ENCODE measurements at regions not wholly inside any gene's neighbourhood (a gene's known extent, or its start where the extent isn't known, plus 50 kb on each side); places are given as distances from the start of the nearest gene placed in this dataset.
A peak's percentile ranks its signal among the peaks of the same experiment; 100 is the strongest.

DNA sequence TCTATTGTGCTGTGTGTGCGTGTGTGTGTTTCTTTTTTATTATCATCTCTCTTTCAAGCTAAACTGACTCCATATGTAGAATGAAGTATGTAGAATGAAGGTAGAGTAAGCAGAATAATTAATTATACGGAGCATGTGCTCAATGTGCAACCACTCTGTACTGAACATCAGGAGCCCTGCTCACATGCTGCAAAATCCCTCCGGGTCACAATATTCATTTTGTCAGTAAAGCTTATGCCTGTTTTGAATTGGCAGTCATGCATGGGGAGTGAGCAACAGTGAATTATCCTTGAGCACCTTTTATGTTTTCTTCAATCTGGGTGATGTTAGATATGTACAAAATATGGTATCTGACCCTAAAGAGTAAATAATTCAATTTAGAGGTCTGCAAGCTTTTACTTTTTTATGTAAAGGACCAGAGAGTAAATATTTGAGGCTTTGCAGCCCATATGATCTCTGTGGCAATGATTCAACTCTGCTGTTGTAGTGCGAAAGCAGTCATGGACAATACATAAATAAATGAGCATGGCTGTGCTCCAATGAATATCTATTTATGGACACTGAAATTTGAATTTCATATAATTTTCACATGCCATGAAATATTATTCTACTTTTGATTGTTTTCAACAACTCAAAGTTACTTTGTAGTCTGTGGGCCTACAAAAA, 199.9 kb downstream of the VGLL3 start:
- Mint-ChIP-seq H3K27me3 (no peaks in the 10 kb centered on the region), H3K36me3 (no peaks in the 10 kb centered on the region), H3K9me3 (peaks cover 0 to 4% (median 0%) of the 10 kb centered on the region in 5 donors), H3K4me3 (no peak overlapping the region), H3K4me1 (no peaks in the 10 kb centered on the region), H3K27ac (no peak overlapping the region)
- H3K27ac ChIP-seq (ENCODE audit: low read depth, low read length), result no peak overlapping the region
- no peak overlapping the region for H3K4me3 ChIP-seq (ENCODE audit: low read length)
- POLR2A ChIA-PET, result no interaction called here
- H3K9me3 ChIP-seq (ENCODE audit: low read length), result no peaks in the 10 kb centered on the region
- H3K27me3 ChIP-seq (ENCODE audit: insufficient read depth, low read length, poor library complexity, severe bottlenecking), result no peaks in the 10 kb centered on the region
- no peaks in the 10 kb centered on the region for H3K36me3 ChIP-seq (ENCODE audit: insufficient read depth, low read length)
- DNase-seq, result no peak
- CTCF ChIA-PET, result no interaction called here
- no peaks in the 10 kb centered on the region for H3K4me1 ChIP-seq (ENCODE audit: insufficient read depth, low read length)

DNA sequence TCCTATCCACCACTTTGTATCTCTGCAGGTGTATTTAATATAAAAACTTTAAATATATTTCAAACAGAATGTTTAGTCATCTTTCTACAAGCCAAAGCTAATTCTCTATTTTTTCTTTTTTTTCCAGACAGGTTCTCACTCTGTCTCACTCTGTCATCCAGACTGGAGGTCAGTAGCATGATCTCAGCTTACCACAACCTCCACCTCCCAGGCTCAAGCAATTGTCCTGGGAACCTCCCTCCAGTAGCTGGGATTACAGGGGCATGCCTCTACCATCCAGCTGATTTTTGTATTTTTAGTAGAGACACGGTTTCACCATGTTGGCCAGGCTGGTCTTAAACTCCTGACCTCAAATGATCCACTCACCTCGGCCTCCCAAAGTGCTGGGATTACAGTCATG, 202.6 kb downstream of the VGLL3 start:
- CTCF ChIA-PET, result no interaction called here
- Histone ChIP-seq H3K4me1 (ENCODE audit: insufficient read depth, low read length) (no peaks in the 10 kb centered on the region), H3K9me3 (ENCODE audit: low read length) (no peaks in the 10 kb centered on the region), H3K27me3 (ENCODE audit: insufficient read depth, low read length, poor library complexity, severe bottlenecking) (no peaks in the 10 kb centered on the region), H3K4me3 (ENCODE audit: low read length) (no peak overlapping the region), H3K36me3 (ENCODE audit: insufficient read depth, low read length) (no peaks in the 10 kb centered on the region), H3K27ac (ENCODE audit: low read depth, low read length) (no peak overlapping the region)
- POLR2A ChIA-PET, result no interaction called here
- H3K4me1 Mint-ChIP-seq, result no peaks in the 10 kb centered on the region
- no peak for DNase-seq
- no peaks in the 10 kb centered on the region for H3K27me3 Mint-ChIP-seq
- no peak overlapping the region for H3K27ac Mint-ChIP-seq
- no peaks in the 10 kb centered on the region for H3K36me3 Mint-ChIP-seq
- no peak overlapping the region for H3K4me3 Mint-ChIP-seq
- peaks cover 0 to 7% (median 4%) of the 10 kb centered on the region in 5 donors for H3K9me3 Mint-ChIP-seq

DNA sequence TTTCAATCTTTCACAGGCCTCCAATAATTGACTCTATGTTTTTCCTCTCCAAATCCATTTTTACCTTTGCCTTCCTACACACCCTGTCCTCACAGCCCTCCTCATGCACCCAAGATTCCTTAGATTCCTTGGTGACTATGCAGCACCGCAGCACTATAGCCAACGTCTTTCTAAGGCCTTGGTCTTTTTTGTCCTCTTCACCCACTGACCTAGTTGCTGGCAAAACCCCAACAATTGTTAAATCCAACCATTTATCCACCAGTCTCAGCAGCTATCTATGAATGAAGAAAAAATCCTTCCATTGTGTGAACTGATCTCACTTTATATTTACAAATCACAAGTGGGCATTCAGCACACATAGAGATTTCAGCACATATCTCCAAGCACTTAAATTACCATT, 203.9 kb downstream of the VGLL3 start:
- H3K9me3 Mint-ChIP-seq, result peaks cover 0 to 7% (median 4%) of the 10 kb centered on the region in 5 donors
- H3K36me3 Mint-ChIP-seq, result no peaks in the 10 kb centered on the region
- Histone ChIP-seq H3K4me3 (ENCODE audit: low read length) (no peak overlapping the region), H3K27ac (ENCODE audit: low read depth, low read length) (no peak overlapping the region), H3K9me3 (ENCODE audit: low read length) (no peaks in the 10 kb centered on the region), H3K27me3 (ENCODE audit: insufficient read depth, low read length, poor library complexity, severe bottlenecking) (no peaks in the 10 kb centered on the region), H3K36me3 (ENCODE audit: insufficient read depth, low read length) (no peaks in the 10 kb centered on the region), H3K4me1 (ENCODE audit: insufficient read depth, low read length) (no peaks in the 10 kb centered on the region)
- H3K27ac Mint-ChIP-seq, result no peak overlapping the region
- H3K27me3 Mint-ChIP-seq, result no peaks in the 10 kb centered on the region
- H3K4me1 Mint-ChIP-seq, result no peaks in the 10 kb centered on the region
- CTCF ChIA-PET, result no interaction called here
- H3K4me3 Mint-ChIP-seq, result no peak overlapping the region
- POLR2A ChIA-PET, result no interaction called here
- no peak for DNase-seq

DNA sequence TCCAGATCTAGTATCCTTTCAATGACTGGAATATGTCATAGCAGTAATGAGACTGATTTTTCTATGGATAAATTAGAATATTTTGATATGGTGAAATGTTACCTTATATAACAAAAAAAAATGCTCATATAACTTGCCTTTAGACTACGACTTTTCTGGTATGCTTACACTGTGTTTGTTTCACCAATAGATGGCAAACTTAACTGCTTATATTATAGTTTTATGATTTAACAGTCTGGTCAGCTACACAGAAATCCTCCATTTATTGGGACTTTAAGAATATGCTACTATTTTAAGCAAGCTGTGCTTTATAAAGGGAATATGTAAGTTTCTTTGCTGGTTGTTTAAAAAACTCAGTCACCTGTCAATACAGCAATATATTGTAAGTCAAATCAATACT, 205.6 kb downstream of the VGLL3 start:
- Histone ChIP-seq H3K27ac (ENCODE audit: low read depth, low read length) (no peak overlapping the region), H3K4me3 (ENCODE audit: low read length) (no peak overlapping the region), H3K4me1 (ENCODE audit: insufficient read depth, low read length) (no peaks in the 10 kb centered on the region), H3K9me3 (ENCODE audit: low read length) (no peaks in the 10 kb centered on the region), H3K27me3 (ENCODE audit: insufficient read depth, low read length, poor library complexity, severe bottlenecking) (no peaks in the 10 kb centered on the region), H3K36me3 (ENCODE audit: insufficient read depth, low read length) (no peaks in the 10 kb centered on the region)
- Mint-ChIP-seq H3K9me3 (peaks cover 0 to 8% (median 2%) of the 10 kb centered on the region in 5 donors), H3K36me3 (no peaks in the 10 kb centered on the region), H3K27me3 (no peaks in the 10 kb centered on the region), H3K27ac (no peak overlapping the region), H3K4me3 (no peak overlapping the region), H3K4me1 (no peaks in the 10 kb centered on the region)
- ChIA-PET CTCF (no interaction called here), POLR2A (no interaction called here)
- DNase-seq, result no peak

DNA sequence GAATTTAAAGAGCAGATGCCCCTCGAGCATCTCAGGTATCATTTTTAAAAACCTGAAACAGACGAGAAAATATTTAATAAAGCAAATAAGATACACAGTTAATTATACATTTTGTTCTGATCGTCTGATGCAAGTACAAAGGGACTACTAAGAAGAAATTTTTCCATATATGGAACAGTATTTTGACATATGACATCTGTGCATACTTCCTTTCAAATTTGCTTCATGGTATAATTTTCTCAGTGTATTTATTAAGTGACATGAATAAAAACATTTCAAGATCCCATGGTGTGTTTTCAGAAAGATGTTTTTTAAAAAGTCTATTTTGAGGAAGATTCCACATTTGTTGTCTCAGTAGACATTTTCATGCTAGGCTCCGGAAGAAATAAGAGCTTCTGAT, 208.1 kb downstream of the VGLL3 start:
- POLR2A ChIA-PET, result no interaction called here
- no peaks in the 10 kb centered on the region for H3K4me1 ChIP-seq (ENCODE audit: insufficient read depth, low read length)
- H3K4me1 Mint-ChIP-seq, result no peaks in the 10 kb centered on the region
- H3K4me3 Mint-ChIP-seq, result no peak overlapping the region
- no peak overlapping the region for H3K4me3 ChIP-seq (ENCODE audit: low read length)
- no peaks in the 10 kb centered on the region for H3K36me3 Mint-ChIP-seq
- H3K27me3 Mint-ChIP-seq, result no peaks in the 10 kb centered on the region
- H3K27ac ChIP-seq (ENCODE audit: low read depth, low read length), result no peak overlapping the region
- no peaks in the 10 kb centered on the region for H3K36me3 ChIP-seq (ENCODE audit: insufficient read depth, low read length)
- H3K27me3 ChIP-seq (ENCODE audit: insufficient read depth, low read length, poor library complexity, severe bottlenecking), result no peaks in the 10 kb centered on the region
- no peak for DNase-seq
- H3K9me3 ChIP-seq (ENCODE audit: low read length), result no peaks in the 10 kb centered on the region
- peaks cover 0 to 7% (median 4%) of the 10 kb centered on the region in 5 donors for H3K9me3 Mint-ChIP-seq
- CTCF ChIA-PET, result no interaction called here
- peak overlapping the region in 1 of 8 donors; percentile 10 for H3K27ac Mint-ChIP-seq

DNA sequence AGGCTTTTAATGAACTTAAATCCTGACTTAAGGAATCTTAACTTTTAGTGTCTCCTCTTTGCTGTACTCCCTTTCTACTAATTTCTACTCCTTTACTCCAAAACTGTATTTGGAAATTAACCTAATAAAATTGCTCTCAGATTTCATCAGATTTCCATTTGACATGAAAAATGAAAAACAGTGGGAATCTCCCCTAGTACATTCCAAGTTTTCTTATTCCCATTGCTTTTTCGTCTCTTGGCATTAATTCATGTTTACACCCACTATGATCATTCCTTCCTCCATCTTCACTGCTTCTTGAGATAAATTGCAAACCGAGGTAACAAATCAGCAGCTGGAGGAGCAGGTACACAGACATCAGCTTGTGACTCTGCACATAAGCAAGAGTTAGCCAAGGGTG, 208.7 kb downstream of the VGLL3 start:
- H3K4me3 Mint-ChIP-seq, result no peak overlapping the region
- peaks cover 0 to 7% (median 4%) of the 10 kb centered on the region in 5 donors for H3K9me3 Mint-ChIP-seq
- DNase-seq, result no peak
- H3K27me3 Mint-ChIP-seq, result no peaks in the 10 kb centered on the region
- no peaks in the 10 kb centered on the region for H3K36me3 Mint-ChIP-seq
- H3K36me3 ChIP-seq (ENCODE audit: insufficient read depth, low read length), result no peaks in the 10 kb centered on the region
- H3K4me1 ChIP-seq (ENCODE audit: insufficient read depth, low read length), result no peaks in the 10 kb centered on the region
- no peaks in the 10 kb centered on the region for H3K27me3 ChIP-seq (ENCODE audit: insufficient read depth, low read length, poor library complexity, severe bottlenecking)
- H3K27ac ChIP-seq (ENCODE audit: low read depth, low read length), result no peak overlapping the region
- ChIA-PET CTCF (no interaction called here), POLR2A (no interaction called here)
- H3K4me3 ChIP-seq (ENCODE audit: low read length), result no peak overlapping the region
- H3K4me1 Mint-ChIP-seq, result no peaks in the 10 kb centered on the region
- no peaks in the 10 kb centered on the region for H3K9me3 ChIP-seq (ENCODE audit: low read length)
- no peak overlapping the region for H3K27ac Mint-ChIP-seq

DNA sequence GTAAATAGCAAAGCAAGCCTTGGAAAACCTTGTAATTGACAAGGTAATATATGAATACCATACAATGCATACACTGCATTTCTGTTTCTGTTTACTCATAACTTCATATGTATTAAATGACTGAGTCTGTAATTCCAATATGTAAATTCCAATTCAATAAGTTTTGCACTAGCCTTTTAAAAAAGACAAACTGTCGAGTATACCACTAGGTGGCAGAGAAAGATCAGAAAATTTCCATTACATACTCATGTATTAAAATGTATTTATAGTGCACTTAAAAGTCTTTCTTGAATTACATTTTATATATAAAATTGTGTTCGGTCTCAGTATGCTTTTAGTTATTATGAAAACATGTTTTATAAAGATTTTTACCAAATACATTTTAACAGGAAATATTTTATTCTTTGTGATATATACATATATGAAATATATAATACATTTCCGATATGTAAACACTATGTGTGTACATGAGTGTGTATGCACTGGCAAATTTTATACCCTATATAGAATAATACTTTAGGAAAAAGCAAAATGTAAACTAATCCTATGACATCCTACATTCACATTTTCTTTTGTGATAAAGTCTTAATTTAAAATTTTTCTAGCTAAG, 216.8 kb downstream of the VGLL3 start:
- Mint-ChIP-seq H3K27me3 (no peaks in the 10 kb centered on the region), H3K36me3 (no peaks in the 10 kb centered on the region), H3K4me3 (no peak overlapping the region), H3K4me1 (no peaks in the 10 kb centered on the region), H3K9me3 (peaks cover 0 to 3% (median 2%) of the 10 kb centered on the region in 5 donors), H3K27ac (no peak overlapping the region)
- Histone ChIP-seq H3K27ac (ENCODE audit: low read depth, low read length) (no peak overlapping the region), H3K9me3 (ENCODE audit: low read length) (no peaks in the 10 kb centered on the region), H3K4me1 (ENCODE audit: insufficient read depth, low read length) (no peaks in the 10 kb centered on the region), H3K4me3 (ENCODE audit: low read length) (no peak overlapping the region), H3K27me3 (ENCODE audit: insufficient read depth, low read length, poor library complexity, severe bottlenecking) (no peaks in the 10 kb centered on the region), H3K36me3 (ENCODE audit: insufficient read depth, low read length) (no peaks in the 10 kb centered on the region)
- POLR2A ChIA-PET, result no interaction called here
- CTCF ChIA-PET, result no interaction called here
- no peak for DNase-seq

DNA sequence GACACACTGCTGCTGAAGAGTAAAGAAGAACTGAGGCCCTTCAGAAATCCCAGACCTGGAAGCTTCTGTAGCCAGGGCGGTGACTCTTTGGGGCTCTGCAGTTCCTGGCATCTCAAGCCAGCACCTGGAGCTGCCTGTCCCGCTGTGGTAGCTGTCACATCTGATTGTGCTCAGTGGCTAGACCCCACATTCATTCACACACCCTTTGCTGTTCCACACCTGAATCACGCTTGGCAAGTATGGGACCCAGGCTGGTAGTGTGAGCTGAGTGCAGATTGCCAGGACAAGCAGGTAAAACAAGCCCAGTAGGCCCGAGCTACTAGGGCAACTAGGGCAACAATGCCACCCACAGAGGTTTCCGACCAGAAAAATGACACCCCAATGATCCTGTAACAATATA, 218.2 kb downstream of the VGLL3 start:
- Histone ChIP-seq H3K9me3 (ENCODE audit: low read length) (no peaks in the 10 kb centered on the region), H3K27ac (ENCODE audit: low read depth, low read length) (no peak overlapping the region), H3K27me3 (ENCODE audit: insufficient read depth, low read length, poor library complexity, severe bottlenecking) (no peaks in the 10 kb centered on the region), H3K4me3 (ENCODE audit: low read length) (no peak overlapping the region), H3K36me3 (ENCODE audit: insufficient read depth, low read length) (no peaks in the 10 kb centered on the region), H3K4me1 (ENCODE audit: insufficient read depth, low read length) (no peaks in the 10 kb centered on the region)
- Mint-ChIP-seq H3K4me1 (no peaks in the 10 kb centered on the region), H3K9me3 (peaks cover 0 to 3% (median 0%) of the 10 kb centered on the region in 5 donors), H3K36me3 (no peaks in the 10 kb centered on the region), H3K4me3 (no peak overlapping the region), H3K27ac (no peak overlapping the region), H3K27me3 (no peaks in the 10 kb centered on the region)
- CTCF ChIA-PET, result no interaction called here
- no peak for DNase-seq
- POLR2A ChIA-PET, result no interaction called here
